SW480 (cell line): ENCODE measurements at regions not wholly inside any gene's neighbourhood (a gene's known extent, or its start where the extent isn't known, plus 50 kb on each side); places are given as distances from the start of the nearest gene placed in this dataset.

Experiments used
- DNase-seq: peaks from one replicate; pipeline ENCODE4 v3.0.0-alpha.2; 2016; ENCODE audit warnings: low spot score

GRCh38 chr2:154912215-154912614, 213.7 kb downstream of the KCNJ3 start:
- DNase-seq: no peak

- no peak for DNase-seq
These were observed 213.2 kb downstream of the KCNJ3 start for GRCh38 chr2:154911729-154912128.

- DNase-seq: no peak
These were observed 212.2 kb downstream of the KCNJ3 start for GRCh38 chr2:154910701-154911100.

- DNase-seq: no peak
These were observed 209.8 kb downstream of the KCNJ3 start for GRCh38 chr2:154908327-154908726.
